ENCODE measurements at regions not wholly inside any gene's neighbourhood (a gene's known extent, or its start where the extent isn't known, plus 50 kb on each side); places are given as distances from the start of the nearest gene placed in this dataset.
"Not testable (repeated sequence)": the region's sequence is repeated elsewhere in the genome, so short reads cannot be mapped to it uniquely, and the experiment has no call there.

- Mint-ChIP-seq H3K36me3 (ENCODE audit: low read depth) (peaks cover 57% of the 10 kb centered on the region), H3K27ac (peak overlapping the region; percentile 64), H3K4me3 (peak overlapping the region; percentile 94), H3K4me1 (ENCODE audit: low read depth) (peaks cover 33% of the 10 kb centered on the region)
- not testable (repeated sequence) for DNase-seq, H3K9me3 Mint-ChIP-seq, H3K27me3 Mint-ChIP-seq
Measured at GRCh38 chr3:75433295-75433694, 230.8 kb upstream of the FRG2C start.

- not testable (repeated sequence) for H3K9me3 Mint-ChIP-seq, H3K27me3 Mint-ChIP-seq, DNase-seq
- Mint-ChIP-seq H3K27ac (peak overlapping the region; percentile 100), H3K36me3 (ENCODE audit: low read depth) (peaks cover 47% of the 10 kb centered on the region), H3K4me3 (peak overlapping the region; percentile 94), H3K4me1 (ENCODE audit: low read depth) (peaks cover 27% of the 10 kb centered on the region)
Measured at GRCh38 chr3:75434276-75434912, 229.7 kb upstream of the FRG2C start.

- peak overlapping the region; percentile 100 for H3K27ac Mint-ChIP-seq
- peaks cover 40% of the 10 kb centered on the region for H3K36me3 Mint-ChIP-seq (ENCODE audit: low read depth)
- H3K4me3 Mint-ChIP-seq, result peak overlapping the region; percentile 94
- DNase-seq, result peak; percentile 99
- not testable (repeated sequence) for H3K9me3 Mint-ChIP-seq, H3K27me3 Mint-ChIP-seq
- H3K4me1 Mint-ChIP-seq (ENCODE audit: low read depth), result peaks cover 23% of the 10 kb centered on the region
Measured at GRCh38 chr3:75434913-75435793, 229.0 kb upstream of the FRG2C start.

GRCh38 chr3:75435794-75436400 is 228.2 kb upstream of the FRG2C start:
- Mint-ChIP-seq H3K4me3 (peak overlapping the region; percentile 94), H3K27ac (peak overlapping the region; percentile 100)
- DNase-seq, result not testable (repeated sequence)

GRCh38 chr3:75440986-75441385 is 223.1 kb upstream of the FRG2C start:
- not testable (repeated sequence) for DNase-seq; H3K27ac Mint-ChIP-seq; H3K9me3 Mint-ChIP-seq; H3K4me1 Mint-ChIP-seq (ENCODE audit: low read depth); H3K36me3 Mint-ChIP-seq (ENCODE audit: low read depth); H3K4me3 Mint-ChIP-seq; H3K27me3 Mint-ChIP-seq

More at GRCh38 chr3:75435794-75436400, 228.2 kb upstream of the FRG2C start:
- H3K27me3 Mint-ChIP-seq, H3K9me3 Mint-ChIP-seq: not testable (repeated sequence)
- H3K36me3 Mint-ChIP-seq (ENCODE audit: low read depth), result peaks cover 33% of the 10 kb centered on the region
- H3K4me1 Mint-ChIP-seq (ENCODE audit: low read depth), result peaks cover 23% of the 10 kb centered on the region

- H3K36me3 Mint-ChIP-seq (ENCODE audit: low read depth); H3K27me3 Mint-ChIP-seq; DNase-seq; H3K9me3 Mint-ChIP-seq; H3K27ac Mint-ChIP-seq; H3K4me3 Mint-ChIP-seq; H3K4me1 Mint-ChIP-seq (ENCODE audit: low read depth): not testable (repeated sequence)
Measured at GRCh38 chr3:75444634-75445033, 219.5 kb upstream of the FRG2C start.

GRCh38 chr3:75445234-75445633 is 218.9 kb upstream of the FRG2C start:
- H3K4me1 Mint-ChIP-seq (ENCODE audit: low read depth); H3K36me3 Mint-ChIP-seq (ENCODE audit: low read depth); H3K27me3 Mint-ChIP-seq; H3K9me3 Mint-ChIP-seq; H3K27ac Mint-ChIP-seq; H3K4me3 Mint-ChIP-seq; DNase-seq: not testable (repeated sequence)

GRCh38 chr3:75446948-75447347 is 217.2 kb upstream of the FRG2C start:
- H3K36me3 Mint-ChIP-seq (ENCODE audit: low read depth); H3K27ac Mint-ChIP-seq; H3K4me3 Mint-ChIP-seq; H3K9me3 Mint-ChIP-seq; H3K27me3 Mint-ChIP-seq; DNase-seq; H3K4me1 Mint-ChIP-seq (ENCODE audit: low read depth): not testable (repeated sequence)

GRCh38 chr3:75453328-75453727 is 210.8 kb upstream of the FRG2C start:
- H3K27me3 Mint-ChIP-seq; H3K9me3 Mint-ChIP-seq; H3K4me1 Mint-ChIP-seq (ENCODE audit: low read depth); H3K4me3 Mint-ChIP-seq; H3K27ac Mint-ChIP-seq; H3K36me3 Mint-ChIP-seq (ENCODE audit: low read depth); DNase-seq: not testable (repeated sequence)

- not testable (repeated sequence) for H3K4me1 Mint-ChIP-seq (ENCODE audit: low read depth); DNase-seq; H3K4me3 Mint-ChIP-seq; H3K27ac Mint-ChIP-seq; H3K9me3 Mint-ChIP-seq; H3K27me3 Mint-ChIP-seq; H3K36me3 Mint-ChIP-seq (ENCODE audit: low read depth)
Measured at GRCh38 chr3:75453839-75454238, 210.3 kb upstream of the FRG2C start.

GRCh38 chr3:75474530-75474929 is 189.6 kb upstream of the FRG2C start:
- H3K27me3 Mint-ChIP-seq; H3K4me1 Mint-ChIP-seq (ENCODE audit: low read depth); H3K4me3 Mint-ChIP-seq; H3K9me3 Mint-ChIP-seq; H3K27ac Mint-ChIP-seq; H3K36me3 Mint-ChIP-seq (ENCODE audit: low read depth); DNase-seq: not testable (repeated sequence)

- H3K27me3 Mint-ChIP-seq; H3K36me3 Mint-ChIP-seq (ENCODE audit: low read depth); H3K27ac Mint-ChIP-seq; DNase-seq; H3K4me1 Mint-ChIP-seq (ENCODE audit: low read depth); H3K4me3 Mint-ChIP-seq: not testable (repeated sequence)
- H3K9me3 Mint-ChIP-seq, result peaks cover 28% of the 10 kb centered on the region
Measured at GRCh38 chr3:75496600-75496999, 167.5 kb upstream of the FRG2C start.

- H3K4me3 Mint-ChIP-seq; H3K27ac Mint-ChIP-seq; DNase-seq; H3K4me1 Mint-ChIP-seq (ENCODE audit: low read depth); H3K36me3 Mint-ChIP-seq (ENCODE audit: low read depth); H3K27me3 Mint-ChIP-seq: not testable (repeated sequence)
- H3K9me3 Mint-ChIP-seq, result peaks cover 30% of the 10 kb centered on the region
Measured at GRCh38 chr3:75500357-75500756, 163.8 kb upstream of the FRG2C start.

GRCh38 chr3:75502171-75502570 is 162.0 kb upstream of the FRG2C start:
- DNase-seq; H3K4me1 Mint-ChIP-seq (ENCODE audit: low read depth); H3K27me3 Mint-ChIP-seq; H3K4me3 Mint-ChIP-seq; H3K36me3 Mint-ChIP-seq (ENCODE audit: low read depth); H3K27ac Mint-ChIP-seq: not testable (repeated sequence)
- peaks cover 31% of the 10 kb centered on the region for H3K9me3 Mint-ChIP-seq
